Ascending aorta (tissue), 2 donors: ENCODE measurements at regions not wholly inside any gene's neighbourhood (a gene's known extent, or its start where the extent isn't known, plus 50 kb on each side); places are given as distances from the start of the nearest gene placed in this dataset.

ENCODE experiments used
- DNase-seq, 2 donors: peaks; one replicate each; pipeline ENCODE4 v3.0.0-alpha.2; 2019; ENCODE audit warnings: low spot score in 2 of 2
- H3K27ac ChIP-seq, 2 donors: fragments of 200-600 bp; sonication (generic); one replicate each; pipeline ENCODE4 v1.5.1; 2016 to 2017; ENCODE audit warnings: mild to moderate bottlenecking in 1 of 2
- H3K27me3 ChIP-seq: fragments of 200-600 bp; sonication (generic); one replicate; pipeline ENCODE4 v1.5.1; 2017
- H3K36me3 ChIP-seq, 2 donors: fragments of 200-600 bp; sonication (generic); one replicate each; pipeline ENCODE4 v1.5.1; 2016
- H3K4me1 ChIP-seq, 2 donors: fragments of 200-600 bp; sonication (generic); one replicate each; pipeline ENCODE4 v1.5.1; 2016 to 2017; ENCODE audit warnings: mild to moderate bottlenecking in 1 of 2
- H3K4me3 ChIP-seq, 2 donors: fragments of 200-600 bp; sonication (generic); one replicate each; pipeline ENCODE4 v1.5.1; 2016 to 2017; ENCODE audit warnings: mild to moderate bottlenecking in 1 of 2
- H3K9me3 ChIP-seq, 2 donors: fragments of 200-600 bp; sonication (generic); one replicate each; pipeline ENCODE4 v1.5.1; 2016
- CTCF ChIP-seq, 3 experiments: fragments of 200-600 bp in 2 of 3; fragments of 450-650 bp in 1 of 3; sonication (generic) in 2 of 3; IDR thresholded peaks; one replicate each; pipeline ENCODE4 v1.5.1; 2016 to 2019; ENCODE audit warnings: antibody characterized with exemption in 3 of 3, mild to moderate bottlenecking in 1 of 3, moderate library complexity in 1 of 3
- intact Hi-C: fragments of 100-400 bp; cut with DNase I; formaldehyde crosslinking; loops from one replicate; pipeline ENCODE4 v1.15.1; 2023

- intact Hi-C loops: no loop called here
- H3K36me3 ChIP-seq: no peaks in the 10 kb centered on the region
- no peak for TF ChIP-seq CTCF (IDR thresholded peaks at IDR 0.05)
- no peak overlapping the region for H3K4me3 ChIP-seq
- no peaks in the 10 kb centered on the region for H3K4me1 ChIP-seq
- DNase-seq: peak in 1 of 2 donors; percentile 50
- H3K27ac ChIP-seq: no peak overlapping the region
- no peaks in the 10 kb centered on the region for H3K27me3 ChIP-seq
- H3K9me3 ChIP-seq: peaks cover 0 to 7% of the 10 kb centered on the region in 2 donors
Measured at GRCh38 chr14:104450811-104451401, 128.7 kb upstream of the C14orf180 start.

- Histone ChIP-seq H3K27ac (no peak overlapping the region), H3K36me3 (no peaks in the 10 kb centered on the region), H3K9me3 (peaks cover 0 to 7% of the 10 kb centered on the region in 2 donors), H3K4me1 (no peaks in the 10 kb centered on the region), H3K4me3 (no peak overlapping the region), H3K27me3 (no peaks in the 10 kb centered on the region)
- no peak for TF ChIP-seq CTCF (IDR thresholded peaks at IDR 0.05)
- intact Hi-C loops: no loop called here
- peak in 1 of 2 donors; percentile 24 for DNase-seq
Measured at GRCh38 chr14:104451474-104451873, 128.1 kb upstream of the C14orf180 start.

GRCh38 chr14:104458845-104459244, 120.7 kb upstream of the C14orf180 start:
- intact Hi-C loops: no loop called here
- DNase-seq: peak in 1 of 2 donors; percentile 25

GRCh38 chr14:104460791-104461651, 118.5 kb upstream of the C14orf180 start:
- Histone ChIP-seq H3K27ac (no peak overlapping the region), H3K4me1 (peaks cover 0 to 4% of the 10 kb centered on the region in 2 donors), H3K36me3 (no peaks in the 10 kb centered on the region), H3K9me3 (no peaks in the 10 kb centered on the region), H3K27me3 (peaks cover 11% of the 10 kb centered on the region), H3K4me3 (peak overlapping the region in 1 of 2 donors; percentile 36)
- intact Hi-C loops: no loop called here
- TF ChIP-seq CTCF (IDR thresholded peaks at IDR 0.05): no peak
- DNase-seq: no peak

More at GRCh38 chr14:104458845-104459244, 120.7 kb upstream of the C14orf180 start:
- H3K27ac ChIP-seq: no peak overlapping the region
- peaks cover 0 to 4% of the 10 kb centered on the region in 2 donors for H3K4me1 ChIP-seq
- no peaks in the 10 kb centered on the region for H3K36me3 ChIP-seq
- H3K4me3 ChIP-seq: no peak overlapping the region
- H3K27me3 ChIP-seq: peaks cover 11% of the 10 kb centered on the region
- H3K9me3 ChIP-seq: no peaks in the 10 kb centered on the region
- TF ChIP-seq CTCF (IDR thresholded peaks at IDR 0.05): no peak

GRCh38 chr14:104461676-104462449, 117.7 kb upstream of the C14orf180 start:
- TF ChIP-seq CTCF (IDR thresholded peaks at IDR 0.05): no peak
- Histone ChIP-seq H3K9me3 (no peaks in the 10 kb centered on the region), H3K27me3 (peaks cover 11% of the 10 kb centered on the region), H3K4me3 (peak overlapping the region in 1 of 2 donors; percentile 52), H3K27ac (no peak overlapping the region), H3K36me3 (no peaks in the 10 kb centered on the region), H3K4me1 (peaks cover 0 to 4% of the 10 kb centered on the region in 2 donors)
- intact Hi-C loops: no loop called here
- no peak for DNase-seq
